ENCODE measurements at regions not wholly inside any gene's neighbourhood (a gene's known extent, or its start where the extent isn't known, plus 50 kb on each side); places are given as distances from the start of the nearest gene placed in this dataset.

DNA sequence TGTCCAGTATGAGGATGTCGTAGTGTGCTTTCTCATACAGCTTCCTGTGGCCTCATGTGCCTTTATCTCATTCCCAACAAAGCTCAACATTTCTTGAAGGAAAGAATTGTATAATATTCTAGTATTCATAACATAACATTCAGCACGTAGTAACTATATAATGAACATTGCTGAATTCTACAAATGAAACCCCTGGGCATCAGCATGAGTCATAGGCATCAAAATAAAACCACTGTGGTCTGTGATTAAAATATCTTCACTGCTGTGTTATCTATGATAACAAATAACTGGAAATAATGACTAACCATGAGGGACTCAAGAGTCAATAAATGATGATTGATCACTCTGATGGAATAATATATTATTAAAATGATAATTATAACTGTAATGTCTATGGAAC is 255.2 kb downstream of the EMP1 start:
- DNase-seq (ENCODE audit: extremely low read depth, low read depth) = no peak

DNA sequence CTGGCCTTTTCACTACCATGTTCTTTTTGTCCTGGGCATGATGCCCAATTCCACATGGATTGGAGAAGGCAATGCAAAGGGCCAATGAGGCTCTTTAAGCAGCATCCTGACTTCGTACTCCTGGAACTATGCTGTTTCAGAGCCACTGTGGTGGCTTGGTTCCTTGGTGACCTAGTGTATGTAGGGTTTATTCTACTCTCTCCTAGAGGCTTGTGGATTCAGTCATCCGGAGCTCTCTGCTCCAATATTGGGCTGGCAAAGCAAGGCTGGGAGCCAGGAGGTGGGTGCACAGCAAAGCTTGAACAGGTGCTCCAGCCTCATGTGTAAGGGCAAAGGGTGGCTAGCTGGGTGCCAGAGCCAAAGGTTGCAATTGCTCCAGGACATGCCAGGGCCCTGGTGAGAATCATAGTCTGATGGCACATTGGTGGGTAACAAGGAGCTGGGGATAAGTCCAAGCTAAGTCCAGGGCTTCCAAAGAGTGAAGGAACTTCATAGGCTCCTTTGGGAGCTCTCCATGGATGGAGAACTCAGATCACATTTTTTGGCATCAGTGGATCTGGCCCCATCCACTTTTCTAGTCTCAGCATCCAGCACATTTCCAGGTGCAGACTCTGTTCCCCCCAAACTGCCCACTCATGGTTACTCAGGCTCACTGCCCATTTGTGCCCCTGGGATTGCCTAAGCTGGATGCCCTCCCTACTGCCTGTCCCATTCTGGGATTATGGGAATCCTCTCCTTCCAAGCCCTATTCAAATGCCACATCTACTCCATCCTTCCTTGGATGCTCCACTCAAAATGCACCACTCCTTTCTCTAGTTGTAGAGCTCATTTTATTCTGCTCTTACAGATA is 253.9 kb downstream of the EMP1 start:
- DNase-seq (ENCODE audit: extremely low read depth, low read depth) = no peak

GRCh38 chr12:13444076-13444475 is 247.6 kb downstream of the EMP1 start:
- no peak for DNase-seq (ENCODE audit: extremely low read depth, low read depth)

DNA sequence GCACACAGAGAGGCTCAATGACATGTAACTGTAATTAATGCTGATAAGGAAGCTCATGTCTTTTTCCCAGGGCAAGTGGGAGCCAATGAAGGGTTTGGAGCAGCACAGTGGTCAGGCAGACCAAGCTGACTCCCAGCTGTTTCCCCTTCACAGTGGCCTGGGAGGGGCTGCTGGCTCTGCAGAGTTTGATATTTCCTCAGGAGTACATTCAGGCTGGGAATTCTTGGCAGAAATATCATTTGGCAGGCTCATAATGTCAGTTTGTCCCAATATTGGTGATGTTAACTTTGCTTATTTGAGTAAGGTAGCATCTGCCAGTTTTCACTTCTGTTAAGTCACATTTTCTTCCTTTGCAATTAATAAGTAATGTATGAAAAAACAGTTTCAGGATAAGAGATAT is 247.0 kb downstream of the EMP1 start:
- no peak for DNase-seq (ENCODE audit: extremely low read depth, low read depth)

- no peak for DNase-seq (ENCODE audit: extremely low read depth, low read depth)
Observed at GRCh38 chr12:13443028-13443427, 246.5 kb downstream of the EMP1 start.

DNA sequence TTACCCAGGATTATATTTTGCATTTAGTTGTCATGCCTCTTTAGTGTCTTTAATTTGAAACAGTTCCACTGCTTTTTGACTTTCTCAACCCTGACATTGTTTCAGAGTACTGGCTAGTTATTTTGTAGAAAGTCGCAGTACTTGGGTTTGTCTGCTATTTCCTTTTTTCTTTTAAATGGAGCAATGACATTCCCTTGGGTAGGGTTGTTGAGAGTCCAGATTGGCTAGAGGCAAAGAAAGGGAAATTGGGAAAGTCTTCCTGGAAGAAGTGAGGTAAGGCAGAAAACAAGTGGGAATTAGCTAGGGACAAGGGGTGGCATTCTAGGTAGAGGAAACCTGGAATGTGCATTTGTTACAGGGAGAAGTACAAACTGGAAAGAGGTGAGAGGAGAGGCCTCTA is 245.9 kb downstream of the EMP1 start:
- no peak for DNase-seq (ENCODE audit: extremely low read depth, low read depth)

- no peak for DNase-seq (ENCODE audit: extremely low read depth, low read depth)
Observed at GRCh38 chr12:13440844-13441243, 244.3 kb downstream of the EMP1 start.

DNA sequence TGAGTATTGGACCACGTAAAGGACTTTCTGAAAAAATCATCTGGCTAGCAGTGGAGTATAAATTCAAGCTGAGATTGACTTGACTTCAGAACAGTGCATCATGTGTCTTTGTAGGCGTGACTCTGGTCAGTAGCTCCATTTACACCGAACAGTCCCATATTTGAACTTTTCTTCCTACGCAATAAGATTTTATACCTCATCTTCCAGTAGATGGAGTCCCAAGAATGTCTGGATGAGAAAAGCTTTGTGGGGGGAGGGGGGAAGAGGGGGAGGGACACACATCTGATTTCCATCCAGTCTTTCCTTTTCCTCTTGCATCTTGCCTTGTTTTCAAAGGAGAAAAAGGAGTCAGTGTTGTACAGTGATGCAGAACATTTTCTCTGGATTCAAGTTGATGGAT is 241.0 kb downstream of the EMP1 start:
- no peak for DNase-seq (ENCODE audit: extremely low read depth, low read depth)

DNA sequence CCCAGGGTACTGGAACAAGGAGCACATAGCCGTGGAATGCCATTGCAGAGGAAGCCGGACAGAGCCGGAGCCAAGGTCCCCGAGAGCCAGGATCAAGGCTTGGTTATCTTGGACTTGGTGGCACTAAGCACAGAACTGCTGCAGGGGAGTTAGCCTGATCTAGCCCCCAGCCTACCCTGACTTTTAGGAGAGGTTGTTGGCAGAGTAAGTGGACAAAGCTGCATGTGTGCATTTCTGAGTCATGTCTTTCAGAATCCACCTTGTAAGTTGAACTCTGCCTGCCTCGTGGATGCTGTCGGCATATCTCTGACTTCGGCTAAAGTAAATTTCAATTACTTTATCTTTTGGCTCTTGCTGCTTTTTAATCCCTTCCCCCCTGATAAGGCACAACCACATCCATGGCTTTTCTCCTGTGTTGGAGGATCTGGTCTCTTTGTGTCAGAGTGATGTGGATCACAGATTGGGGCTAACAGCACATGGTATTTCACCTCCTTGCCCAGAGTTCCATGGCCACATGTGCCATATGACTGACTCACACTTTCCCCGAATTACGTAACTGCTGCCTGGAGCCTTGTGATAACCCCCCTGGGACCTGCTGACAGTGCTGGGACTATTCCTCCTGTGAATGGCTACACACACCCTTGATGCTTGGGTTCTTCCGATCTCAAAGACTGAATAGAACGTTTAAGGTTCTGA is 240.3 kb downstream of the EMP1 start:
- DNase-seq (ENCODE audit: extremely low read depth, low read depth) = no peak

DNA sequence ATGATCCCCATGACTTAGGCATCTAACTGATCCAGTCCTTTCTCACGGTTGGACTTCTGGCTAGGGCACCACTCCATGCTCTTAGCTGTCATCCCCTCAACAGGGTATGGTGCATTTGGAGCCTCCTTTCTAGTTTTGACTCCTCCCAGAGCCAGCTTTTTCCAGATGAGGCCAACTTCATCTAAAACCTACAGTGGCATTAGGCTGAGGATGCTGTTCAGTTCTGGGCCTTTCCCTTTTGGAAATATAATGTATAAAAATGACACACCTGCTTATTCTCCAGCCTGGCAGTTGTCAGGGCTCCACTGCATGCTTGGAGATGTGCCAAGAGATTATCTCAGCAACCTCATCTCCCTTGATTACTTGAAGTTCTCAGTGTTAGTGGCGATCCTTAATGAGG is 239.7 kb downstream of the EMP1 start:
- no peak for DNase-seq (ENCODE audit: extremely low read depth, low read depth)

DNA sequence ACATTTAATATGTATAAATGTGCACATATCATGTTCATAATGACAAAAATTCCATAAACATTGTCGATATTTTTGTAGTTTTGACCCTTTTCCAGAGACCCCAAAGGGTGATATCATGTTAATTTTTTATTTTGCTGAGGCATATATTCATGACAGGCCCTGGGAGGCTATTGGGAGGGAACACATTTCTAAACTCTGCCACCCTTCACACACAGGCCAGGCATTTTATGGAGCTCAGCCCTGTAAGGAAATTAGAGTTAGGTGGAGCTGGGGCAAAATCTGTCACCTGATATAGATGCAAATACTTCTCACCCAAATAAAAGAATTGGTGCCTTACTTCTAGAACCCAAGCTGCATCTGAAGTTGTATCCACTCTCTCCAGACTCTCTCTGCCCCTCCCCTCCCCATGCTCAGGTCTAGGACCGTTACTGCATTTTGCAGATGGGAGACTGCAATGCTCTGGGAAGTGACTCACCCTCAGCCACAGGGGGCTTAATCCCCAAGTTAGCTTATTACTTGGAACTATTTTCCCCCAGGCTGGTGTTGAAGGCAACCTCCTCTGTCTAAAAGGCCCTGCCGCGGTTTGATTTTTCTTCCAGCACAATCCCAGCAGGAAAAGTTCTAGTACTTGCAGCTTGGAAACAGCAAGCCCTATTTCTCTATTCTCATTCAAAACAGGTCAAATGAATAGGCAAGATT is 238.9 kb downstream of the EMP1 start:
- no peak for DNase-seq (ENCODE audit: extremely low read depth, low read depth)

- DNase-seq (ENCODE audit: extremely low read depth, low read depth) = no peak
Observed at GRCh38 chr12:13433768-13434167, 237.2 kb downstream of the EMP1 start.

DNA sequence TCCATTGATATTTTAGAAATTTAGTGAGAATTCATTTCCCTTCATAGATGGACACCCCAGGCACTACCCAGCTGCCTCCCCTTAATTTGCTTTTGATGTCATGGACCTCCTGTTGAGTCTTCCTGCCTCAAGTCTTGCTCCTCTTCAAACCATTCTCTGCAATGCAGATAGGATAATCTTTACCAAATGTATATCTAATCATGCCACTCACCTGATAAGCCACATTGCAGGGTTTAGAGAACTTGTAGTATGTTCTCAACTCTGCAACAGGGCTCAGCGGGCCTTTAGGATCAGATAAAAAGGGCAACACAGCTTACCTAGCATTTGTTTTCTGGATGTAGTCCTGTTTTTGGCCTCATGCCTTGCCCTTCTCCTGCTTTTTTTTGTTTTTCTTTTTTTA is 234.5 kb downstream of the EMP1 start:
- no peak for DNase-seq (ENCODE audit: extremely low read depth, low read depth)

DNA sequence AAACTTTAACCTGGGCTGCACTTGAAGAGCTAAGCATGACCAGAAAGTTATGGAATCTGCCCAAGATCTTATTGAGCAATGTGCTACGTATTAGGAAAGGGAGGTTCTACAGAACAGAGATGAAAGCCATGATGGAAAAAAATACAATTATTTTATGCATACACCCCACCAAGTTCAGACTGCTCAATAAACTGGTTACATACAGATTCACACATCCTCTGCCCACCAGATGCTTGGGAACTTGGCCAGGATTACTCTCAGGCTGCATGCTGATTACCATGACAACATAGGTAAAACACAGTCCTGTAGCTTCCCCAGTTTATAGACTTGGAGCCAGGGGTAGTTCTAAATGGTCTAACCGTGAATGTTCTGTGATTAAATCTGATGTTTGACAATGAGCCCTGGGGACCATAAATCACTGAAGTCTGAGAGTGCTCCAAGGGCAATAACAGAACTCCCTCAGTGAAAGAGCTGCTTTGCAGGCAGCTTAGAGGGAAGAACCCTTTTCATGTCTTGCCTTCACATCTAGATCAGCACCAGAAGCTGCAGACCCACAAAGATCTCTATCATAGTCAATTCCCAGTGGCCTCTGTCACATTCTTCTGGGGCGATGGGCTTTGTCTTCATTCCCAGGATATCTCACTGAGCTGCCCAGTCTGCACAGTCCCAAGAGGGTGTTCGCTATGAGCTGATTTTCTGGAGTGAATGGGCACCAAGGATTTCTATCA is 232.2 kb downstream of the EMP1 start:
- DNase-seq (ENCODE audit: extremely low read depth, low read depth) = no peak

DNA sequence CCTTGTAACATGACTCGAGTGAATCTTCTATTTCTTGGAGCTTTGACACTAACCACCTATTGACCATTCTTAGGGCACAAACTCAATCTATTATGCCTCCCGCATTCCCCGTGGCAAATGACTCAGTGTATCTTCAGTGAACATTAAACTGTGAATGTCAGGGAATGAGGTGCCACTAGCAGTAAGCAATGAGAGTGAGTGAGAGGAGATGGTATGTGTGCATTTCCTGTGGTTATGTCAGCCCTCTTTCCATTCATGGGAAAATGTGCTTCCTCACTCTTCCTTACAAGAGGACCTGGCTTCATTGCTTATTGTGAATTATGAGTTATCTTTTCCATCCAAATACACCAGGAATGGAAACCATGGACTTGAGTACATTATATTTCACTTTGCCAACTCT is 229.2 kb downstream of the EMP1 start:
- peak; percentile 28 for DNase-seq (ENCODE audit: extremely low read depth, low read depth)

DNA sequence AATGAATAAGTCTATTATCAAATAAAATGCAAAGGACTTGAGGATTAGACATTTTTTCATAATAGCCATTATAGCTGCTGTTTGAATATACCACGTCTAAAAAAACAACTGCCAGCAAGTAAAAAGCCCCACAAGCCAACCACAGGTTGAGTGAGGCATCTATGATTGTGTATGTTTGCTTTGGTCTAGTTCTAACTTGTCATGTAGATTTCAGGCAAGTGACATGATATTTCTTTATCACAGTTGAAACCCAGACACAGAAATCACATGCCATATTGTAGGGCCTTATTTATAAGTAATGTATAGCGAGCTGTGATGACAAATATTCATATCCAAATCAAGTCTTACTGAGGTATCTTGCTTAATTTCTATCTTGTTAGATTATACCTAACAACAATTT is 225.8 kb downstream of the EMP1 start:
- no peak for DNase-seq (ENCODE audit: extremely low read depth, low read depth)

GRCh38 chr12:13417516-13417915 is 221.0 kb downstream of the EMP1 start:
- DNase-seq (ENCODE audit: extremely low read depth, low read depth) = no peak

GRCh38 chr12:13411287-13411686 is 214.8 kb downstream of the EMP1 start:
- no peak for DNase-seq (ENCODE audit: extremely low read depth, low read depth)

DNA sequence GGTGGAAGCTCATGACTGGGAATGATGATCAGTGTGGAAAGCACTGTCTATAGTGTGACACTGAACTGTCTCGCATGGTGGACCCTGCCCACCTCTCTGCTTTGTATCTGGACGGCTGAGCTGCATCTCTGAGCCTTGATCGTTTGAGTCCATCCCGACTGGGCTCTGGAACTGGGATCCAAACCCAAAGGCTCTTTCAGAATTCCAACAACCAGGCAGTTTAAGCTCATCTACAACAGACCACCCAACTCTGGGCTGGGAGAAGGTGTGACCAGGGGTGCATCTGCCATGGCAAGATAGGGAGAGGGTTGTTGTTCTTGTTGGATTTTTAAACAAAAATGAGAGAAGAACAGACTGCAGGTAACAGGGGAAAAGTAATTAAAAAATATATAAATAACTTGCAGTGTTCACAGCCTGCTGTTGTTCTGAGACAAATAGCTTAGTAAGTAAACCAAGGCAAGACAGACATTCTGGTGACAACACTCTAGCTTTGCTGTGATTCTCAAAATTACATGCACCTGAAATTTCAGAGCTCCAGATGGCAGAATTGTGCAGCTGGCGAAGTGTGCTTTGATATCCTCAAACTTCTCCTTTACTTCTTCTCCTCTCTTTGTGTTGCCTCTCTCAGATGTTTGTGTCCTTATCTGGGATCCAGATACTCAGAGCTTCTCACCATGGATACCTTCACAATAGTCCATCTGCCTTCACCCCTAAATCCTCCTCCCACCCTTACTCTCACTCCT is 209.6 kb downstream of the EMP1 start:
- DNase-seq (ENCODE audit: extremely low read depth, low read depth) = no peak

All from NCI-H460 (cell line).